Brain microvascular endothelial cell (primary cell): ENCODE measurements at regions not wholly inside any gene's neighbourhood (a gene's known extent, or its start where the extent isn't known, plus 50 kb on each side); places are given as distances from the start of the nearest gene placed in this dataset.
A peak's percentile ranks its signal among the peaks of the same experiment; 100 is the strongest.

Experiments
- DNase-seq: peaks from one replicate; pipeline ENCODE4 v3.0.0-alpha.2; 2020
- H3K27ac ChIP-seq: fragments of 250-450 bp; sonication (Bioruptor Pico); 2 replicates; pipeline ENCODE4 v1.5.1; 2020; ENCODE audit warnings: mild to moderate bottlenecking, moderate library complexity
- H3K27me3 ChIP-seq: fragments of 250-450 bp; sonication (Bioruptor Pico); replicated peaks from 2 replicates; pipeline ENCODE4 v1.5.1; 2020; ENCODE audit warnings: mild to moderate bottlenecking
- H3K36me3 ChIP-seq: fragments of 250-450 bp; sonication (Bioruptor Pico); replicated peaks from 2 replicates; pipeline ENCODE4 v1.5.1; 2020; ENCODE audit warnings: mild to moderate bottlenecking
- H3K4me3 ChIP-seq: 2 replicates; pipeline ENCODE4 v1.5.1; 2011; ENCODE audit warnings: low read depth, mild to moderate bottlenecking, control low read depth, low read length, moderate library complexity
- in situ Hi-C: cut with HindIII; loops from 2 replicates; pipeline ENCODE4 v1.10.0; 2017; ENCODE audit warnings: low sequenced_read_pairs, low pct_ligation_motif_present
- TF ChIP-seq, protein P1 (sequence below): IDR thresholded peaks from 2 replicates; pipeline ENCODE4 v1.5.1; 2011; ENCODE audit warnings: low read depth, mild to moderate bottlenecking, moderate library complexity, low read length, control low read depth, inconsistent platforms; ENCODE audit errors: missing control alignments

GRCh38 chr11:106246495-106246894, 169.0 kb downstream of the AASDHPPT start:
- Histone ChIP-seq H3K27ac (no peak overlapping the region), H3K36me3 (no peaks in the 10 kb centered on the region), H3K27me3 (no peaks in the 10 kb centered on the region), H3K4me3 (no peak overlapping the region)
- no peak for DNase-seq
- in situ Hi-C loops, result no loop called here
- TF ChIP-seq, protein P1, sequence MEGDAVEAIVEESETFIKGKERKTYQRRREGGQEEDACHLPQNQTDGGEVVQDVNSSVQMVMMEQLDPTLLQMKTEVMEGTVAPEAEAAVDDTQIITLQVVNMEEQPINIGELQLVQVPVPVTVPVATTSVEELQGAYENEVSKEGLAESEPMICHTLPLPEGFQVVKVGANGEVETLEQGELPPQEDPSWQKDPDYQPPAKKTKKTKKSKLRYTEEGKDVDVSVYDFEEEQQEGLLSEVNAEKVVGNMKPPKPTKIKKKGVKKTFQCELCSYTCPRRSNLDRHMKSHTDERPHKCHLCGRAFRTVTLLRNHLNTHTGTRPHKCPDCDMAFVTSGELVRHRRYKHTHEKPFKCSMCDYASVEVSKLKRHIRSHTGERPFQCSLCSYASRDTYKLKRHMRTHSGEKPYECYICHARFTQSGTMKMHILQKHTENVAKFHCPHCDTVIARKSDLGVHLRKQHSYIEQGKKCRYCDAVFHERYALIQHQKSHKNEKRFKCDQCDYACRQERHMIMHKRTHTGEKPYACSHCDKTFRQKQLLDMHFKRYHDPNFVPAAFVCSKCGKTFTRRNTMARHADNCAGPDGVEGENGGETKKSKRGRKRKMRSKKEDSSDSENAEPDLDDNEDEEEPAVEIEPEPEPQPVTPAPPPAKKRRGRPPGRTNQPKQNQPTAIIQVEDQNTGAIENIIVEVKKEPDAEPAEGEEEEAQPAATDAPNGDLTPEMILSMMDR, result no peak

DNA sequence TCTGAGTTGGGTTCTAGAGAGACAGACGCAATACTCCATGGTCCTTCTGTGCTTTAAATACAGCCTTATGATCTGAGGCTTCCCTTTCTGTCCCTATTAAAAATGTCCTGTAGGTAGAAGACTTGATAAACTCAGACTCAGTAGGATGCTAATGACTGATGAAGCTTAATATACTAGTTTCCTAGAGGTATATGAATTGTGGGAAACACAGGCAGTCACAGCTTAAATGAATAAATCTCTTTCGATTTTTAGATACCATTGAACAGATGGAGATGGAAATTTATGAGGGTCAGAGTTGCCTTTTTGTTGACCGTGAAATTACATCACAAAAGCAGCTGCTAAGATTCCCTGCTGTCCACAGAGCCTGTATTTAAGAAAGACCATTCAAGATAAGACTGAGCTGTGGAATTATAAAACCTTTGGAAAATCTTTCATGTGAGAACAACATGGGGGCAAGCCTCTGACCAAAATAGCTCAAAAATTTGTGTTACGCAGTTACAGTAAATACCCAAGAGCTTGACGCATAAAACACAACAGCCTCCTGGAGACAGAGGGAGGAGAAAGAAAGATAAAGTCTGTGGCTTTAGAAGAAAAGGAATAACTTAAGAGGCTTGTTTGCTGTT, 172.3 kb downstream of the AASDHPPT start:
- H3K27ac ChIP-seq, result peak overlapping the region; percentile 50
- no peak overlapping the region for H3K4me3 ChIP-seq
- TF ChIP-seq, protein P1, result no peak
- no peaks in the 10 kb centered on the region for H3K36me3 ChIP-seq
- DNase-seq, result peak; percentile 83
- in situ Hi-C loops, result no loop called here
- H3K27me3 ChIP-seq, result no peaks in the 10 kb centered on the region

DNA sequence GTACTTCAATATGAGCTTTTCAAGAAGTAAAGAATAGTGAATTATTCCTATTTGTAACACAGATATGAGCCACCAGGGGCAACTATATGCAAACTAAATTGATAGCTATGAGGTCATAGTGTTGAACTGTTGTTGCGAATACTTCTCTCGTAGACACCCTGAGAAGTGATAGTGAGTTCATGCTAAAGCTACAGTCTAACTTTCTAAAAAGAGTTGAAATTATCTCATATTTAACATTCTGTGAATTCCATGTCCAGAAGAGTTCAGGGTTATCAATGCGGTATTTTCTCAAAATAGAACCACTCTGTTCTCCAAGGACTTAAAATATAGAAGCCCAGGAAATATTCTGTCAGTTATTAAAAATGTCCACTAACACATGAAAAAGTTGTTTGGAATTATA, 185.4 kb downstream of the AASDHPPT start:
- in situ Hi-C loops, result no loop called here
- Histone ChIP-seq H3K27ac (no peak overlapping the region), H3K4me3 (no peak overlapping the region), H3K36me3 (no peaks in the 10 kb centered on the region), H3K27me3 (no peaks in the 10 kb centered on the region)
- TF ChIP-seq, protein P1, result no peak
- peak; percentile 48 for DNase-seq

GRCh38 chr11:106263527-106263926, 186.1 kb downstream of the AASDHPPT start:
- TF ChIP-seq, protein P1, result no peak
- H3K36me3 ChIP-seq, result no peaks in the 10 kb centered on the region
- DNase-seq, result no peak
- no peak overlapping the region for H3K27ac ChIP-seq
- no peaks in the 10 kb centered on the region for H3K27me3 ChIP-seq
- in situ Hi-C loops, result no loop called here
- no peak overlapping the region for H3K4me3 ChIP-seq

GRCh38 chr11:106271086-106271485, 193.6 kb downstream of the AASDHPPT start:
- H3K4me3 ChIP-seq, result no peak overlapping the region
- no peaks in the 10 kb centered on the region for H3K36me3 ChIP-seq
- DNase-seq, result no peak
- in situ Hi-C loops, result no loop called here
- no peak overlapping the region for H3K27ac ChIP-seq
- no peaks in the 10 kb centered on the region for H3K27me3 ChIP-seq
- TF ChIP-seq, protein P1, result no peak

GRCh38 chr11:106271686-106272085, 194.2 kb downstream of the AASDHPPT start:
- in situ Hi-C loops, result no loop called here
- Histone ChIP-seq H3K27me3 (no peaks in the 10 kb centered on the region), H3K27ac (no peak overlapping the region), H3K36me3 (no peaks in the 10 kb centered on the region), H3K4me3 (no peak overlapping the region)
- DNase-seq, result no peak
- TF ChIP-seq, protein P1, result no peak
